Fibroblast of lung (primary cell): ENCODE measurements at regions not wholly inside any gene's neighbourhood (a gene's known extent, or its start where the extent isn't known, plus 50 kb on each side); places are given as distances from the start of the nearest gene placed in this dataset.

Experiments used
- EZH2 ChIP-seq: IDR thresholded peaks from 2 replicates; pipeline ENCODE4 v1.5.1; 2012; ENCODE audit warnings: low read length, control low read depth, mild to moderate bottlenecking; ENCODE audit errors: missing control alignments
- TF ChIP-seq, protein P1 (sequence below), 2 donors: IDR thresholded peaks in 1 of 2; conservative IDR thresholded peaks in 1 of 2; 1 replicate in 1 of 2; 2 replicates in 1 of 2; pipeline ENCODE4 v1.5.1; 2011 to 2012; ENCODE audit warnings: low read length in 2 of 2, control low read depth in 1 of 2, inconsistent platforms in 1 of 2, low read depth in 1 of 2, mild to moderate bottlenecking in 1 of 2

DNA sequence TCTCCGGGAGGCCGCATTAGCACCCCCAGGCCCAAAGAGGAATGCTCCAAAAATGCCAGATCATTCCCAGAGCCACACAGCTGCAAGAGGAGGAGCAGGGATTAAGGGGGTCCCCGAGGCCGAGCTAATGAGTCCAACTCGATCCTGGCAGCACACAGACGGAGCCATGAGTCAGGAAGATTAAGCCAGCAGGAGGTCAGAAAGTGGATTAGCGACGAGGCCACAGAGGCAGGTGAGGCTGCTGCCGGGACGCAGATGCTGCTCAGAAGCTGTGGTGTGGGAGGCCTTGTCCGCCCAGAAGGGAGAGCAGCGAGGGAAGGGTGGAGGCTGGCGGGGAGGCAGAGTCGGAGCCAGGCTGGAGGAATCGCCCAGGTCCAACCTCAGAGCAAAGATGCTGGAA is 120.5 kb downstream of the SHANK2 start:
- no peak for TF ChIP-seq EZH2
- TF ChIP-seq, protein P1, sequence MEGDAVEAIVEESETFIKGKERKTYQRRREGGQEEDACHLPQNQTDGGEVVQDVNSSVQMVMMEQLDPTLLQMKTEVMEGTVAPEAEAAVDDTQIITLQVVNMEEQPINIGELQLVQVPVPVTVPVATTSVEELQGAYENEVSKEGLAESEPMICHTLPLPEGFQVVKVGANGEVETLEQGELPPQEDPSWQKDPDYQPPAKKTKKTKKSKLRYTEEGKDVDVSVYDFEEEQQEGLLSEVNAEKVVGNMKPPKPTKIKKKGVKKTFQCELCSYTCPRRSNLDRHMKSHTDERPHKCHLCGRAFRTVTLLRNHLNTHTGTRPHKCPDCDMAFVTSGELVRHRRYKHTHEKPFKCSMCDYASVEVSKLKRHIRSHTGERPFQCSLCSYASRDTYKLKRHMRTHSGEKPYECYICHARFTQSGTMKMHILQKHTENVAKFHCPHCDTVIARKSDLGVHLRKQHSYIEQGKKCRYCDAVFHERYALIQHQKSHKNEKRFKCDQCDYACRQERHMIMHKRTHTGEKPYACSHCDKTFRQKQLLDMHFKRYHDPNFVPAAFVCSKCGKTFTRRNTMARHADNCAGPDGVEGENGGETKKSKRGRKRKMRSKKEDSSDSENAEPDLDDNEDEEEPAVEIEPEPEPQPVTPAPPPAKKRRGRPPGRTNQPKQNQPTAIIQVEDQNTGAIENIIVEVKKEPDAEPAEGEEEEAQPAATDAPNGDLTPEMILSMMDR (conservative IDR thresholded peaks at IDR 0.05 in 1 of 2, IDR thresholded peaks at IDR 0.05 in 1 of 2; ENCODE audit: low read depth in 1 of 2, low read length in 2 of 2): no peak
